Colonic mucosa (tissue), 4 donors: ENCODE measurements at regions not wholly inside any gene's neighbourhood (a gene's known extent, or its start where the extent isn't known, plus 50 kb on each side); places are given as distances from the start of the nearest gene placed in this dataset.

Source experiments
- DNase-seq: peaks from one replicate; pipeline ENCODE4 v3.0.0-alpha.2; 2020
- H3K27ac ChIP-seq: fragments of 200-600 bp; one replicate; pipeline ENCODE4 v1.8.0; 2021
- H3K27me3 ChIP-seq: fragments of 200-600 bp; one replicate; pipeline ENCODE4 v1.8.0; 2021
- H3K36me3 ChIP-seq: fragments of 200-600 bp; one replicate; pipeline ENCODE4 v1.8.0; 2021
- H3K4me1 ChIP-seq: fragments of 200-600 bp; one replicate; pipeline ENCODE4 v1.8.0; 2021; ENCODE audit warnings: mild to moderate bottlenecking
- H3K4me3 ChIP-seq: fragments of 200-600 bp; one replicate; pipeline ENCODE4 v1.8.0; 2021
- H3K9ac ChIP-seq, 2 donors: one replicate each; pipeline ENCODE4 v1.7.0; 2013; ENCODE audit warnings: control low read depth in 2 of 2, low read depth in 2 of 2, low read length in 2 of 2
- H3K9me3 ChIP-seq: fragments of 200-600 bp; one replicate; pipeline ENCODE4 v1.8.0; 2021
- CTCF ChIP-seq: fragments of 200-600 bp; IDR thresholded peaks from one replicate; pipeline ENCODE4 v1.8.0; 2022; ENCODE audit warnings: antibody characterized with exemption, mild to moderate bottlenecking
- intact Hi-C: fragments of 100-400 bp; cut with DNase I; formaldehyde crosslinking; loops from one replicate; pipeline ENCODE4 v1.14.1; 2022
- donor health status: healthy.
- donor health status: DM: no; HTN: no; CAD: no.
- donor health status: DM: no; HTN: no; CAD: no.

GRCh38 chr7:39880556-39880955, 69.5 kb upstream of the CDK13 start:
- no peak for TF ChIP-seq CTCF
- DNase-seq: no peak
- Histone ChIP-seq H3K27me3 (no peaks in the 10 kb centered on the region), H3K4me3 (no peak overlapping the region), H3K9ac (no peak overlapping the region), H3K9me3 (no peaks in the 10 kb centered on the region), H3K36me3 (no peaks in the 10 kb centered on the region), H3K4me1 (no peaks in the 10 kb centered on the region), H3K27ac (no peak overlapping the region)
- intact Hi-C loops: no loop called here

GRCh38 chr7:39882148-39882784, 67.8 kb upstream of the CDK13 start:
- no peak overlapping the region for H3K9ac ChIP-seq
- intact Hi-C loops: no loop called here
- peak; percentile 22 for DNase-seq
- H3K4me3 ChIP-seq: no peak overlapping the region
- no peaks in the 10 kb centered on the region for H3K36me3 ChIP-seq
- H3K27ac ChIP-seq: no peak overlapping the region
- H3K27me3 ChIP-seq: no peaks in the 10 kb centered on the region
- no peak for TF ChIP-seq CTCF
- H3K4me1 ChIP-seq: no peaks in the 10 kb centered on the region
- no peaks in the 10 kb centered on the region for H3K9me3 ChIP-seq

GRCh38 chr7:39883812-39884390, 66.2 kb upstream of the CDK13 start:
- TF ChIP-seq CTCF: no peak
- no peak overlapping the region for H3K4me3 ChIP-seq
- H3K4me1 ChIP-seq: no peaks in the 10 kb centered on the region
- intact Hi-C loops: no loop called here
- H3K9me3 ChIP-seq: no peaks in the 10 kb centered on the region
- DNase-seq: no peak
- no peak overlapping the region for H3K27ac ChIP-seq
- H3K27me3 ChIP-seq: no peaks in the 10 kb centered on the region
- no peaks in the 10 kb centered on the region for H3K36me3 ChIP-seq
- H3K9ac ChIP-seq: no peak overlapping the region

GRCh38 chr7:39888171-39888853, 61.7 kb upstream of the CDK13 start:
- Histone ChIP-seq H3K9me3 (no peaks in the 10 kb centered on the region), H3K9ac (no peak overlapping the region), H3K4me3 (no peak overlapping the region), H3K36me3 (no peaks in the 10 kb centered on the region), H3K27ac (no peak overlapping the region), H3K27me3 (no peaks in the 10 kb centered on the region), H3K4me1 (no peaks in the 10 kb centered on the region)
- TF ChIP-seq CTCF: no peak
- no peak for DNase-seq
- intact Hi-C loops: no loop called here

GRCh38 chr7:39890411-39890810, 59.6 kb upstream of the CDK13 start:
- no peak overlapping the region for H3K4me3 ChIP-seq
- no peaks in the 10 kb centered on the region for H3K27me3 ChIP-seq
- H3K36me3 ChIP-seq: no peaks in the 10 kb centered on the region
- no peaks in the 10 kb centered on the region for H3K9me3 ChIP-seq
- no peak overlapping the region for H3K9ac ChIP-seq
- intact Hi-C loops: no loop called here
- TF ChIP-seq CTCF: no peak
- DNase-seq: no peak
- no peak overlapping the region for H3K27ac ChIP-seq
- no peaks in the 10 kb centered on the region for H3K4me1 ChIP-seq
